A673 (cell line): ENCODE measurements at regions not wholly inside any gene's neighbourhood (a gene's known extent, or its start where the extent isn't known, plus 50 kb on each side); places are given as distances from the start of the nearest gene placed in this dataset.

Experiments
- CTCF ChIP-seq: fragments of 300-800, 200-600 bp; sonication (generic); conservative IDR thresholded peaks from 2 replicates; pipeline ENCODE4 v1.5.1; 2017; ENCODE audit warnings: low read depth, mild to moderate bottlenecking, antibody characterized with exemption, low read length, moderate library complexity, mixed read lengths
- EZH2 ChIP-seq: fragments of 200-600 bp; sonication (generic); IDR thresholded peaks from 2 replicates; pipeline ENCODE4 v1.6.1; 2017; ENCODE audit warnings: borderline replicate concordance, low read depth, mild to moderate bottlenecking, mixed read lengths, antibody characterized with exemption, low read length; ENCODE audit not compliant: poor library complexity, severe bottlenecking

- TF ChIP-seq CTCF, result no peak
- no peak for TF ChIP-seq EZH2
Measured at GRCh38 chr9:116009420-116009819, 144.2 kb upstream of the PAPPA start.
